Ovary (tissue), 7 donors: ENCODE measurements at regions not wholly inside any gene's neighbourhood (a gene's known extent, or its start where the extent isn't known, plus 50 kb on each side); places are given as distances from the start of the nearest gene placed in this dataset.

ENCODE experiments used
- DNase-seq, 5 donors: peaks; one replicate each; pipeline ENCODE4 v3.0.0-alpha.2; 2019 to 2020
- H3K27ac ChIP-seq, 2 donors: fragments of 200-600 bp; one replicate each; pipeline versions ENCODE4 v1.5.1 to v1.8.0; 2019 to 2022
- H3K27me3 ChIP-seq: fragments of 200-600 bp; one replicate; pipeline ENCODE4 v1.8.0; 2022
- H3K36me3 ChIP-seq: fragments of 200-600 bp; sonication (generic); one replicate; pipeline ENCODE4 v1.5.1; 2019
- H3K4me1 ChIP-seq: one replicate; pipeline ENCODE4 v1.8.1; 2013; ENCODE audit warnings: mild to moderate bottlenecking, moderate library complexity; ENCODE audit not compliant: insufficient read depth
- H3K4me3 ChIP-seq: fragments of 200-600 bp; sonication (generic); one replicate; pipeline ENCODE4 v1.5.1; 2017
- H3K9me3 ChIP-seq, 2 donors: fragments of 200-600 bp in 1 of 2; sonication (generic) in 1 of 2; one replicate each; pipeline versions ENCODE4 v1.5.1 to v1.8.1; 2013 to 2019; ENCODE audit warnings: mild to moderate bottlenecking in 1 of 2, moderate library complexity in 1 of 2
- CTCF ChIP-seq, 3 donors: fragments of 450-650 bp in 2 of 3; fragments of 200-600 bp in 1 of 3; IDR thresholded peaks; one replicate each; pipeline versions ENCODE4 v1.5.1 to v1.8.0; 2016 to 2022; ENCODE audit warnings: antibody characterized with exemption in 3 of 3, mild to moderate bottlenecking in 1 of 3
- EP300 ChIP-seq: sonication (generic); formaldehyde crosslinking; IDR thresholded peaks from one replicate; pipeline ENCODE4 v1.6.1; 2017; ENCODE audit warnings: antibody characterized with exemption
- POLR2A ChIP-seq: fragments of 450-650 bp; IDR thresholded peaks from one replicate; pipeline ENCODE4 v1.6.1; 2017; ENCODE audit warnings: antibody characterized with exemption, mild to moderate bottlenecking, moderate library complexity
- WGBS, 3 donors: extraction: QIAGEN DNeasy Blood & Tissue Kit in 1 of 3; methylation state at CpG; one replicate each; pipeline versions ENCODE4 v1.1.5 to v1.1.7; 2013 to 2017; 5-methylcytosine and 5-hydroxymethylcytosine counted together
- intact Hi-C, 4 donors: fragments of 100-400 bp; cut with DNase I; formaldehyde crosslinking; loops; one replicate each; pipeline versions ENCODE4 v1.11.0 to v1.15.1; 2022 to 2023
- donor health status: DM: no; HTN: no; CAD: no; lungs with moderate emphysema.
- donor health status: DM: no; HTN: no; CAD: no.
- donor health status: Bipolar disorder and iron deficiency.
- donor health status: DM: no; HTN: no; CAD: no.
- donor health status: DM: yes; HTN: yes; CAD: no.

DNA sequence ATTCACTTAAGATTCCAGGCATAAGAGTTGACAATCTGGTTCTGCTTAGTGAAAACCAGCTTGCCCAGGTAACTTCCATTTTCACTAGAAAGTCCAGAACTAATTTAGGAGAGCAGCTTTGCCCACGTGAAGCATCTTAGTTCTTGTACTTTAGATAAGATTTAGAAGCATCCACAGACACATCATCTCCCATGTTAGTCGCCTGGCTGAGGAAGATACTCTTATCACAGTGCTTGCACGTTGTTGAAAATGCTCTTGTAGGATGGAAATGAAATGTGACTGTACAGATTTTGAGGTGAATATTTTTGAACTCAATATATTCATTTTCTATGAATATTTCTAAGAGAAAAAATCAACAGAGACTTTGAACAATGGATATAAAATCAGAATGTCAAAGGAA is 159.7 kb downstream of the SOCS6 start:
- H3K27me3 ChIP-seq, result no peaks in the 10 kb centered on the region
- H3K4me3 ChIP-seq, result no peak overlapping the region
- H3K27ac ChIP-seq, result no peak overlapping the region
- TF ChIP-seq EP300, result no peak
- no peak for TF ChIP-seq POLR2A
- TF ChIP-seq CTCF (IDR thresholded peaks at IDR 0.05), result no peak
- H3K9me3 ChIP-seq, result no peaks in the 10 kb centered on the region
- DNase-seq, result no peak
- whole genome bisulfite sequencing, 3 donors, result 28 to 40% (median 28%) methylated on average over 3 of the region's 3 CpGs
- intact Hi-C loops, result no loop called here
- H3K36me3 ChIP-seq, result no peaks in the 10 kb centered on the region
- H3K4me1 ChIP-seq, result no peaks in the 10 kb centered on the region

- intact Hi-C loops, result no loop called here
- H3K36me3 ChIP-seq, result no peaks in the 10 kb centered on the region
- DNase-seq, result no peak
- TF ChIP-seq CTCF (IDR thresholded peaks at IDR 0.05) (no peak), POLR2A (no peak)
- WGBS, 3 donors, result 39 to 46% (median 46%) methylated on average over 3 of the region's 3 CpGs
- no peaks in the 10 kb centered on the region for H3K4me1 ChIP-seq
- no peaks in the 10 kb centered on the region for H3K9me3 ChIP-seq
- no peak overlapping the region for H3K4me3 ChIP-seq
- H3K27me3 ChIP-seq, result no peaks in the 10 kb centered on the region
- H3K27ac ChIP-seq, result no peak overlapping the region
Observed at GRCh38 chr18:70446063-70446462, 157.2 kb downstream of the SOCS6 start.

GRCh38 chr18:70442933-70443332 is 154.1 kb downstream of the SOCS6 start:
- H3K9me3 ChIP-seq, result no peaks in the 10 kb centered on the region
- intact Hi-C loops, result no loop called here
- no peaks in the 10 kb centered on the region for H3K27me3 ChIP-seq
- WGBS, 3 donors, result 77 to 92% (median 82%) methylated on average over 5 of the region's 5 CpGs
- no peak for DNase-seq
- H3K4me1 ChIP-seq, result no peaks in the 10 kb centered on the region
- no peak overlapping the region for H3K27ac ChIP-seq
- H3K4me3 ChIP-seq, result no peak overlapping the region
- TF ChIP-seq EP300, result no peak
- TF ChIP-seq CTCF (IDR thresholded peaks at IDR 0.05), result no peak
- TF ChIP-seq POLR2A, result no peak
- no peaks in the 10 kb centered on the region for H3K36me3 ChIP-seq

DNA sequence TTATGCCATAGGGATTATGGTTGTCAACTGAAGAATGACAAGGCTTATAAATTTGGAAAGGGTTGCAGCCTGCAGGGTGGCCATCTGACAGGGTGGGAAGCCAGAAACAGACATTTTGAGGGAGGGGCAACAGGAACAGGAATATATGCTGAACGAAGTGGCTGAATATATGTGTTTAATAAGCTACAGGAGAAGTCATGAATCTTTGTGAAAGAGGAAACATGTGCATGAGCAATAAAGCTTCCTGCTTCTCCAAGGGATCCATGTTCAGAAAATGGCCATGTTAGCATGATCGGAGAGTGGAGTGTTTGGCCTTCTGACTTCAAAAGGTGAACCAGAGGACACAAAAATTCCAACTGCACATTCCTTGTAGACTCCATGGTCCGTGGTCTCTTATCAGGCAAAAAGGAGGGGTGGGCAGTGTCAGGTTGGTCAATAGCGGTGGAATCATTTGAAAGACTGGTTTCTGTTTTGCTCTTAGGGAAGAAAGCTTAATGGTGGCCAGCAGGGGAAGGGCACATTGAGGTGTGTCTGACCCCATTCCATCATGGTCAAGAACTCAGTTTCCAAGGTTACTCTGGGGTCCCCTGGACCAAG is 144.1 kb downstream of the SOCS6 start:
- DNase-seq, result no peak
- Histone ChIP-seq H3K4me3 (no peak overlapping the region), H3K4me1 (no peaks in the 10 kb centered on the region), H3K27me3 (no peaks in the 10 kb centered on the region), H3K36me3 (no peaks in the 10 kb centered on the region), H3K27ac (no peak overlapping the region), H3K9me3 (no peaks in the 10 kb centered on the region)
- intact Hi-C loops, result loop anchor here in 1 of 4 donors (10.0 kb wide), 1 partner anchor 228 kb away; the partner anchor contains the start of gene RTTN
- WGBS, 3 donors, result 46 to 59% (median 48%) methylated on average over 4 of the region's 4 CpGs
- TF ChIP-seq EP300 (no peak), CTCF (IDR thresholded peaks at IDR 0.05) (no peak), POLR2A (no peak)
